ENCODE measurements at regions not wholly inside any gene's neighbourhood (a gene's known extent, or its start where the extent isn't known, plus 50 kb on each side); places are given as distances from the start of the nearest gene placed in this dataset.

- Histone ChIP-seq H3K79me2 (no peaks in the 10 kb centered on the region), H2AFZ (no peak overlapping the region), H3K36me3 (replicated peaks; ENCODE audit: insufficient read depth, low read depth) (no peaks in the 10 kb centered on the region), H3K27ac (no peak overlapping the region), H3K27me3 (no peaks in the 10 kb centered on the region), H3K9me3 (ENCODE audit: low read depth) (no peaks in the 10 kb centered on the region), H3K4me3 (no peak overlapping the region), H4K20me1 (ENCODE audit: insufficient read depth, poor library complexity, severe bottlenecking) (no peaks in the 10 kb centered on the region), H3K4me2 (no peak overlapping the region), H3K4me1 (ENCODE audit: insufficient read depth) (no peaks in the 10 kb centered on the region), H3K9me2 (replicated peaks; ENCODE audit: insufficient read depth) (no peaks in the 10 kb centered on the region)
- WGBS (ENCODE audit: low lambda C conversion rate, missing lambda C conversion rate) = 93% methylated on average over 8 of the region's 8 CpGs
- no peak for DNase-seq (ENCODE audit: low spot score)
- TF ChIP-seq CTCF (IDR thresholded peaks at IDR 0.05; ENCODE audit: poor library complexity) (no peak), EZH2 (IDR thresholded peaks at IDR 0.05; ENCODE audit: borderline replicate concordance) (no peak), EZH2phosphoT487 (IDR thresholded peaks at IDR 0.05; ENCODE audit: low read depth, severe bottlenecking, unreplicated experiment) (no peak)
These were observed 1471.4 kb upstream of the PCDH20 start for GRCh38 chr13:62887046-62887445.

DNA sequence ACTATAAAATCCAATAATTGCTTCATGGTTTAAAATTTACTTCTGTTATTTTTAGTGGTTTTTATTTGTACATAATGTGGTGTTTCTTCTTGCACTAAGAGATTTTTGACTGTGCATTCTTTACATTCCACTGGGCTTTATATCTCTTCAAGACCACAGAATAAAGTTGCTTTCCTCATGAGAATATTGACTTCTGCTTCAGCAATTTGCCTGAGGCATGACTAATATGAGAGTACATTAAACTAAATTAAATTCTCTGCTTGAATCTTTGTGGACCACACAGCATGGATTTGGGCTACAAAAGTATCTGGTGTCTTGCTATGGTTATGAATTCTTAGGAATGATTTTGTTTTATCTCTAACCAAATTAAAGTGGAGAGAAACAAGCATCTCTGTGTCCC is 1463.4 kb upstream of the PCDH20 start:
- Histone ChIP-seq H3K36me3 (replicated peaks; ENCODE audit: insufficient read depth, low read depth) (no peaks in the 10 kb centered on the region), H4K20me1 (ENCODE audit: insufficient read depth, poor library complexity, severe bottlenecking) (no peaks in the 10 kb centered on the region), H3K4me3 (no peak overlapping the region), H3K27ac (no peak overlapping the region), H2AFZ (no peak overlapping the region), H3K9me2 (replicated peaks; ENCODE audit: insufficient read depth) (no peaks in the 10 kb centered on the region), H3K27me3 (no peaks in the 10 kb centered on the region), H3K4me1 (ENCODE audit: insufficient read depth) (no peaks in the 10 kb centered on the region), H3K79me2 (no peaks in the 10 kb centered on the region), H3K4me2 (no peak overlapping the region), H3K9me3 (ENCODE audit: low read depth) (no peaks in the 10 kb centered on the region)
- no peak for DNase-seq (ENCODE audit: low spot score)
- TF ChIP-seq EZH2 (IDR thresholded peaks at IDR 0.05; ENCODE audit: borderline replicate concordance) = no peak
- TF ChIP-seq EZH2phosphoT487 (IDR thresholded peaks at IDR 0.05; ENCODE audit: low read depth, severe bottlenecking, unreplicated experiment) = no peak

- Histone ChIP-seq H4K20me1 (ENCODE audit: insufficient read depth, poor library complexity, severe bottlenecking) (no peaks in the 10 kb centered on the region), H2AFZ (no peak overlapping the region), H3K27me3 (no peaks in the 10 kb centered on the region), H3K4me1 (ENCODE audit: insufficient read depth) (no peaks in the 10 kb centered on the region), H3K4me2 (no peak overlapping the region), H3K27ac (no peak overlapping the region), H3K9me3 (ENCODE audit: low read depth) (no peaks in the 10 kb centered on the region), H3K4me3 (no peak overlapping the region), H3K36me3 (replicated peaks; ENCODE audit: insufficient read depth, low read depth) (no peaks in the 10 kb centered on the region), H3K9me2 (replicated peaks; ENCODE audit: insufficient read depth) (no peaks in the 10 kb centered on the region), H3K79me2 (no peaks in the 10 kb centered on the region)
- DNase-seq (ENCODE audit: low spot score) = no peak
- WGBS (ENCODE audit: low lambda C conversion rate, missing lambda C conversion rate) = 87% methylated on average over 2 of the region's 2 CpGs
- TF ChIP-seq EZH2 (IDR thresholded peaks at IDR 0.05; ENCODE audit: borderline replicate concordance) (no peak), EZH2phosphoT487 (IDR thresholded peaks at IDR 0.05; ENCODE audit: low read depth, severe bottlenecking, unreplicated experiment) (no peak), CTCF (IDR thresholded peaks at IDR 0.05; ENCODE audit: poor library complexity) (no peak)
These were observed 1459.5 kb upstream of the PCDH20 start for GRCh38 chr13:62875118-62875640.

DNA sequence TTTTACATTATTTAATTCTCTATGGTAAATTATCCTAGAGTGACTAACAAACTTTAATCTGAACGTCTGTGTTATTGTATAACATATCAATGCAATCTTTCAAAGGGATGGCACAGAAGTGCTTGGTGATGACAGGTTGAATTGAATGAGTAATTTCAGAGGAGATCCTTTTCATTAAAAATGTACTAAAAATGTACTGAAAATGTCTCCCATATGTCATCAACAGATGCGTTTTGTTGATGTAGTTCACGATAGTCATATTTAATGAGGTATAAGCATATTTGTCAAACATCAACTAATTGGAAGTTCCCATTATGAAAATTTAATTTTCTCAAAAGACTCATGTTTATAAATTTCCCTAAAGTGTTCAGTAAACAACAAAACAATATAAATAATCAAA is 1434.7 kb upstream of the PCDH20 start:
- DNase-seq (ENCODE audit: low spot score) = no peak
- no peaks in the 10 kb centered on the region for H4K20me1 ChIP-seq (ENCODE audit: insufficient read depth, poor library complexity, severe bottlenecking)
- H3K4me1 ChIP-seq (ENCODE audit: insufficient read depth) = no peaks in the 10 kb centered on the region
- no peak overlapping the region for H3K4me3 ChIP-seq
- H2AFZ ChIP-seq = no peak overlapping the region
- 75% methylated on average over 3 of the region's 3 CpGs for WGBS (ENCODE audit: low lambda C conversion rate, missing lambda C conversion rate)
- TF ChIP-seq CTCF (IDR thresholded peaks at IDR 0.05; ENCODE audit: poor library complexity) = no peak
- TF ChIP-seq EZH2 (IDR thresholded peaks at IDR 0.05; ENCODE audit: borderline replicate concordance) = no peak
- no peak for TF ChIP-seq EZH2phosphoT487 (IDR thresholded peaks at IDR 0.05; ENCODE audit: low read depth, severe bottlenecking, unreplicated experiment)
- no peaks in the 10 kb centered on the region for H3K9me3 ChIP-seq (ENCODE audit: low read depth)
- no peak overlapping the region for H3K4me2 ChIP-seq
- H3K27me3 ChIP-seq = no peaks in the 10 kb centered on the region
- H3K27ac ChIP-seq = no peak overlapping the region
- no peaks in the 10 kb centered on the region for H3K36me3 ChIP-seq (replicated peaks; ENCODE audit: insufficient read depth, low read depth)
- H3K79me2 ChIP-seq = no peaks in the 10 kb centered on the region
- no peaks in the 10 kb centered on the region for H3K9me2 ChIP-seq (replicated peaks; ENCODE audit: insufficient read depth)

Measured in hepatocyte (in vitro differentiated cells).